HG03439 (cell line): ENCODE measurements at regions not wholly inside any gene's neighbourhood (a gene's known extent, or its start where the extent isn't known, plus 50 kb on each side); places are given as distances from the start of the nearest gene placed in this dataset.
"Not testable (repeated sequence)": the region's sequence is repeated elsewhere in the genome, so short reads cannot be mapped to it uniquely, and the experiment has no call there.

Experiments
- ATAC-seq: cut with Tn5 transposase; IDR thresholded peaks from one replicate; pipeline ENCODE4 v1.9.1; 2021; ENCODE audit warnings: mild to moderate bottlenecking, moderate library complexity; ENCODE audit not compliant: unreplicated experiment

GRCh38 chr20:4322499-4322898, 73.4 kb upstream of the ADRA1D start:
- ATAC-seq: no peak

GRCh38 chr20:4320291-4320690, 71.2 kb upstream of the ADRA1D start:
- no peak for ATAC-seq

- no peak for ATAC-seq
Observed at GRCh38 chr20:4318891-4319290, 69.8 kb upstream of the ADRA1D start.

DNA sequence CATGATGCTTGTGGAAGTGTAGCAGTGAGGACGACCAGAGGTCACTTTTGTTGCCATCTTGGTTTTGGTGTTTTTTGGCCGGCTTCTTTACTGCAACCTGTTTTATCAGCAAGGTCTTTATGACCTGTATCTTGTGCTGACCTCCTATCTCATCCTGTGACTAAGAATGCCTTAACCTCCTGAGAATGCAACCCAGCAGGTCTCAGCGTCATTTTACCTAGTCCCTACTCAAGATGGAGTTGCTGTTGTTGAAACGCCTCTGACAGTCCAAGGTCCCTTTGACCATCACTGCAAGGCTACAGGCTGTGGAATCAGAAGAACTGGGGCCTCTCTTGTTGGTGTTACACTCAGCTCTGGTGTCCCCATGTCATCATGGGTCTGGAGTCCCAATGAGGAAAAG, 61.5 kb upstream of the ADRA1D start:
- ATAC-seq: not testable (repeated sequence)

DNA sequence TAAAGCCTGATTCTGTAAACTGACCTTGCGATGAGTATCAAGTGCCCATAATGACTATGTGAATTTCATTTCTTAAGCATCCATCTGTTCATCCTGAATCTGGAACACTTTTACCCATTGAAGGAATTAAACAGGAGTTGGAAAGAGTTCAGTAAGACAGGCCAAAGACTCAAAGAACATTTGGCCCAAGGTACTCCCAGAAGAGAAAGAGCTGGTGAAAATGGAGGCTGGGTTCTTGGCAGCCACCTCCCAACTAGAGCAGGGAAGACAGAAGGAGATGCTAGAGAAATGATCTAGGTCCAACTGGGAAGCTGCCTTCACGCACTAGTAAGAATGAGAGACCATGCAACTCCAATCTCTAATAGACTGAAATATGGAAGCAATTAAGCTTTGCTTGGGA, 57.1 kb upstream of the ADRA1D start:
- no peak for ATAC-seq

DNA sequence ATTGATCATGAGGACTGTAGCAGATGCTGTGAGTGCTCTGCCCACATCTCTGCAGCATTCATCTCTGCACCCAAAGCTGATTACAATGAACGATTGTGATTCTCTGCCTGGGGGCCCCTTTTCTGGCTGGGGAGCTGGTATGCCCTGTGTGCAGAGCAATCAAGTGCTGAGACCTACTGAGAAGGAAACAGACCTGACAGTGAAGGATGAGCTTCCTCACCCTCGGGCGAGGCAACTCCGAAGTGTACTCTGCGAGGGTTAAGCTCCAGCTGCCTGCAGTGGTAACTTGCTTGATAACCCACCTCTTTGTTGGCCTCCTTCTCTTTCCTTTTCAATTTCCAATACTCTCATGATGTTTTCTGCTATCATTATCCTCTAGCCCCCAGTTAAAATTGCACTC, 56.0 kb upstream of the ADRA1D start:
- no peak for ATAC-seq

GRCh38 chr20:4304601-4305000, 55.5 kb upstream of the ADRA1D start:
- ATAC-seq: no peak

- no peak for ATAC-seq
Observed at GRCh38 chr20:4303136-4303535, 54.0 kb upstream of the ADRA1D start.

- no peak for ATAC-seq
Observed at GRCh38 chr20:4300921-4301320, 51.8 kb upstream of the ADRA1D start.

- no peak for ATAC-seq
Observed at GRCh38 chr20:4300401-4300800, 51.3 kb upstream of the ADRA1D start.

GRCh38 chr20:4299773-4300172, 50.7 kb upstream of the ADRA1D start:
- ATAC-seq: no peak

DNA sequence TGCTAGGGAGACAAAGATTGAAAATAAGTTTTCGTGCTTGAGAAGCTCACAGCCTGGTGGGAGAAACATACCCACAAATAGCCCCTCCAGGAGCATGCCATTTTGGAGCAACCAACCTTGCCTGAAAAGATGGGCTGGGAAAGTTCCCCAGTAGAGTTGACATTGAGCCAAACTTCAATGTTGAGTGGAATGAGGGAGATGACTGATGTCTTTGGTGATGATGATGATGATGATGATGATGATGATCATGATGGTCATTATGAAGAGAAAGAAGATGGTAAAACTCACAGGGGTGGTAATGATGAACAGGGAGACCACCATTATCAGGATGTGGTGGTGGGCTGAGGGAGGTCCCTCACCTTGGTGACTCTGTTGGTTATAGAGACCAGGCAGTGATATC, 50.1 kb upstream of the ADRA1D start:
- ATAC-seq: no peak
